DMS 273 treated with DMSO at 0.1 percent for 48 hours (cell line): ENCODE measurements at regions not wholly inside any gene's neighbourhood (a gene's known extent, or its start where the extent isn't known, plus 50 kb on each side); places are given as distances from the start of the nearest gene placed in this dataset.

Experiments used
- DNase-seq: peaks from one replicate; lab custom pipeline; 2025; lab: John Stamatoyannopoulos, UW

DNA sequence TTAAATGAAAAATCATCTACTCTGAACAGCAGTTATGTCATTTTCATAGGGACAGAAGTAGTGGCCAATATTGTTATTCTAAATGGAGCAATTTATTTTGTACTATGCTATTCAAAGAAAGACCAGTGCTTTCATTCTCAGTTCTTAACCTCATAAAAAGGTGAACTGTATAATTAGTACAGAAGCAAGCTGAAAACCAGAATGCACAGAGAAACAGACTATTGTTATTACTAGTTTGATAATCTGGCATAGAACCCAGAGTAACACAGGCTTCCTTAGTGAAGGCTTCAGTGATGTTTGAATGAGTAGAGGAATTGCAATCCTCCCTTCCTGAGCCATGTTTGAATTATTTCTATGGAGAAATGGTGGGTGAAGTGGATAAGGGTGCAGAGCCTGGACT, 131.6 kb upstream of the LRRC7 start:
- DNase-seq = no peak

DNA sequence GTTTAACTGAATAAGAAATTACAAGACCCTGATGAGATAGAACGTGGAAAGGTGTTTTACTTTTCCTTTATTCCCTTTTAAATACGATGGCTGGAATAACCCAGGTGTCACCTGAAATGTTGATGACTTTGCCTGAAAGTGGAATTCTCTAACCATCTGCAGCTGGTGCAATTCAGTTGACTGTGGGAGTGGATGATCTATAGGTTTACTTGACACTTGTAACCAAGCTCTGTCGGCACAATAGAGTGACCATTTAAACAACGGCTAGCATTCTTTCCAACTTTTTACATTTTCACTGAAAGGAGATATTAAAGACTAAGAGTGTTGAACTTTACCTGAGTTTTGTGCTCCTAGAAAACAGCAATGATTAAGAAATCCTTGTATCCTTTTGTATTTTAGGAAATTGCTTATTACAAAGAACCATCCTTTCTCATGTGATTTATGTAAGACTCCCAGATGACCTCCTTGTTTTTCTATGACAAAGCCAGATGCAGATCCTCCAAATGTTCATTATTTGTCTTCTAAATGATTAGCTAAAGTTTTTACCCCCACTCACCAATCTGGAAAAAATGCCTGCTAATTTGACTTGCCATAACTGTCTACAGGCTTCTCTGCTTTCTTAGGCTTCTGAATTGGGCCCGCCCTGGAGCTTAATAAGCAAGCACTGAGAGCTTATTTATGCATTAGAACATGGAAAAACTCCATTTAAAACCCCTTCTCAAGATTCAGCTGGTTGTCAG, 129.5 kb upstream of the LRRC7 start:
- DNase-seq = no peak

DNA sequence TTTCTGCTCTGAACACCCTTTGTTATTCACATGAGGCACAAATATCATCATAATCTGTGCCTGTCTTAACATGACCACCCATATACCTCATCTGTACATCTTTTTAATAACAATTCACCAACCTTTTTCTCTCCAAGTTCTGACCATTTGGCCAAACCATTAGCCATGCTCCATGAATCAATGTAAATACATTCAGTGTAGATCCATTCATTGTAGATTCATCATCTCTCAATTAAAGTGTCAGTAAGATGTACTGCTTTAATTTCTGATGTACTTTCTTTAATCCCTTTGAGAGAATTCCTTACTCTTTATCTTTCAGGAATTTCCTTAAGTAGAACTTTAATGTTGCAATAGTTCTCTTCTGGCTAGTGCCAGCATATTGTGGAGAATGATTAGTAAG, 126.2 kb upstream of the LRRC7 start:
- no peak for DNase-seq

DNA sequence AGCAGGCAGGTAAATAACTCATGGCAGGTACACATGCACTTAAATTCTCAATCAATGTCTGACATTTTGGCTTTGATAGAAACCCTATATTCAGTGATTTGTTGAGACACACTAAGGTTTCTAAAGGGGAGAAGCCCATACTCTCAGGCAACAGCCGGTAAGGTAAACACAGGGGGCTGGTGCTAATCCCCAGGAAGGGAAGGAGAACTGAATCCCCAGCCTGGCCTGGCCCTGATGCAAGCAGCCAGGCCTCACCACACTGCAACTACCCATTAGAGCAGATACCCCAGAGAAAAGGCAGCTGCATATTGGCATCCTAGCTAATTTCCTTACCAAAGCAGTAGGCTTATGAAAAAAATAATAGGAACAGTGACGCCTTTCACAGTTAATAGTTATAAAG, 116.5 kb upstream of the LRRC7 start:
- DNase-seq = no peak

DNA sequence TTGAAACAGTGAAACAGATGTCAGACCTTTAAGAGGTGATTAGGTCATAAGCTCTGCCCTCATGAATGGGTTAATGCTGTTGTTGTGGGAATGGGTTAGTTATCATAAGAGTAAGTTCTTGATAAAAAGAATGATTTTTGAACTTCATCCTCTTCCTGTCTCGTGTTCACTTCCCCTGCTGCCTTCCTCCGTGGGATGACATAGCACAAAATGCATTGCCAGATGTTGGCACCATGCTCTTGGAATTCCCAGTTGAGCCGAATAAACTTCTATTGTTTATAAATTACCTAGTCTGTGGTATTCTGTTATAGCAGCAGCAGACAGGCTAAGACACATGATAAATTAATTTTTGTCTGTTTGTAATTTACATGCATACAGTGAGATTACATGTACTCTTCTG, 112.0 kb upstream of the LRRC7 start:
- no peak for DNase-seq

DNA sequence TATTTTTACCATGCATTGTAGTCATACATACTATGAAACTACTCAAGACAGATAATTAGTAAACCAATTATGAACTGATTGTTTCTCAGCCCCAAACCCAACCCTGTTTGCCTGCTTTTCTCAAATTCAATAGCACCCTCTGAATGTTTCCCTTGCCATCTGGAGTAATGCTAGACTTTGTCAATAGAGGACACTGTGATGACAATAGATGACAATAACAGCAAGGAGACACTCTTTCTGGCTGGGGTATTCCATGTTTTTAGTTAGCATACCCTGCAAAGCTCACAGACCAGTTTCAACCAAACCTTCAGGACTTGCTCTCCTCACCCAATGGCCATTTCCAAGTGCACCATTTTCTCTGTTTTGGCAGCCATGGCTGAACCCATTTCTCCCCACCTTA, 108.5 kb upstream of the LRRC7 start:
- DNase-seq = no peak

DNA sequence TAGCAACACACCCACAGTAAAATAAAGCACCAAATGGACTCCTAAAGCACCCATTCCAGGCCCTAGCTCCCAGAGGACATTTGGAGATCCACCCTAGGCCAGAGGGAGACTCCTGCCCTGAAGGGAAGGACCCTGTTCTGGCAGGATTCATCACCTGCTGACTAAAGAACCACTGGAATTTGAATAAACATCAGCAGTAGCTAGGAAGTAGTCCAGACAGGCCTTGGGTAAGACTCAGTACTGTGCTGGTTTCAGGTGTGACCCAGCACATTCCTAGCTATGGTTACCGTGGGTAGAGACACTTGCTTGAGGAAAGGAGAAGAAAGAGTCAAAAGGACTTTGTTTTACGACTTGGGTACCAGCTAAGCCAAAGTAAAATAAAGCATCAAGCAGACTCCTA, 92.7 kb upstream of the LRRC7 start:
- DNase-seq = no peak

DNA sequence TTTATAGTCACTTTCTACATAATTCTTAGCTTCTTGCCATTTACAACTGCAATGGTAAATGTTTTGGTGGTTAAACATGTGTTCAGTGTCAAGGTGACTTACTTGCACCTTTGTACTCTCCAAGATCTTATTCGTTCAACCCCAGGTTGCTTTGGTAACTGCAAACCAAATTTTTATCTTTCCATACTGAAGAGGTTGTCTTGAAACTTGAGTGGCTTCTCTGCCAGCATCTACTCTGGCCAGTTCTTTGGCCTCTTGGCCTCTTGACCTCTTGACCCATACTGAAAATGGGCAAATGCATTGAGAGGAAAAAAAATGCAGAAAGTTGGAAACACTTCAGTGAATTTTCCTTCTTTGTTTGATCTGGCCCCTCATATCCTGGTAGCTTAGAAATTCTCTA, 88.0 kb upstream of the LRRC7 start:
- no peak for DNase-seq

DNA sequence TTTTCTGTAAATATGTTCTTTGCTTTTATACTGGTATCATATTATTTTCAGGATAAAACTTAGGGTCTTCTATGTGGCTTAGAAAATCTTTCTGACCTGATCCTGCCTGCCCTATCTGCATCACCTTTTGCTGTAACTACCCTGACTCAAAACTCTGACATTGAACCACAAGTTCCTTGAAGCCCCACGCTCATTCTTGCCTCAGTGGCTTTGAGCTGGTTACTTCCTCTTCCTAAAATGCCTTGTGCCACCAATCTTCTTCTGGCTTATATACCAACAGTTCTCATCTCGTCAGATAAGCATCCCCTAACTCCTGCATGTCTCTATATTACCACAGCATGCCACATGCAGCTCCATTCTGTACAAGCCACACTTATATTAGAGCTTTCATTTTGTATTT, 84.5 kb upstream of the LRRC7 start:
- DNase-seq = no peak

DNA sequence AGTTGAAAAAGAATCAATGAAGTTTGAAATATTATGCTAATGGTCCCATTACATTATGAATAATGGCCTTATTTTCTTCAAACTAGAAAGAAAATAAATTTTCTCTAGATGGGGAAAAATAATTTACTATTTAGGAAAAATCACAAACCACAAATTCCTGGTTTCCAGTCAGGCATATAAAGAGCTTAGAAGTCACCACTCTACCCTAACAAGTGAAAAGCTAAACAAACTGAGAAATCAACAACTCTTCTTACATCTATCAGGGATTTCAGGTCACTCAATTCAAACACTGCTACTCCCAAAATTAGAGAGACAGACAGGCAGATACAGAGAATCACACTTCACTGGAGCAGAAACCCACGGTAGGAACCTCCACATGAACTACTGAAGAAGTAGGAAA, 82.1 kb upstream of the LRRC7 start:
- DNase-seq = no peak

DNA sequence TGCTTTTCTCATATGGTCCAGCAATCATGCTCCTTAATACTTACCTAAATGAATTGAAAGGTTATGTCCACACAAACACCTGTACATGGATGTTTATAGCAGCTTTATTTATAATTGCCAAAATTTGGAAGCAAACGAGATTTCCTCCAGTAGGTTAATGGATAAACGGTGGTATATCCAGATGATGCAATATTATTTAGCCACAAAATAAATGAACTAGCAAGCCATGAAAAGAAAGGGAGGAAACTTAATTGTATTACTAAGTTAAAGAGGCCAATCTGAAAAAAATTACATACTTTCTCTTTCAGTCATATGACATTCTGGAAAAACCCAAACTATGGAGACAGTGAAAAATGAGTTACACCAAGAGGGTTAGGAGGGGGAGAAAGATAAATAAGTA, 76.3 kb upstream of the LRRC7 start:
- no peak for DNase-seq

DNA sequence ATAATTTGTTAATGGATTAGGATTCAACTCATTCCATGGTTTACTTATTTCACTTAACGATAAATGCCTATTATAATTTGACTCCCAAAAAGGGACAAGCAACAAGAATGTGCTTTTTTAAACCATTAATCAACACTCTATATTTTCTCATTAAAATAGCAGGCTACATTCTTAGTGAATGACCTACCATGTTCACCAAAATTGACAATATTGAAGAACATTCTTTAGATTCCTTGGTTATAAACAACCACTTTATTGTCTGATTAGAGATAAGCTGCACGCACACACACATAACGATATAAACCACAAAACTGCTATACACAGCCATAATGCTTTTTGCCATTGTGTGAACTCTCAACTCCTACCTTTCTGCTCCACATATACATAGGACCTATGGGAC, 75.4 kb upstream of the LRRC7 start:
- no peak for DNase-seq

DNA sequence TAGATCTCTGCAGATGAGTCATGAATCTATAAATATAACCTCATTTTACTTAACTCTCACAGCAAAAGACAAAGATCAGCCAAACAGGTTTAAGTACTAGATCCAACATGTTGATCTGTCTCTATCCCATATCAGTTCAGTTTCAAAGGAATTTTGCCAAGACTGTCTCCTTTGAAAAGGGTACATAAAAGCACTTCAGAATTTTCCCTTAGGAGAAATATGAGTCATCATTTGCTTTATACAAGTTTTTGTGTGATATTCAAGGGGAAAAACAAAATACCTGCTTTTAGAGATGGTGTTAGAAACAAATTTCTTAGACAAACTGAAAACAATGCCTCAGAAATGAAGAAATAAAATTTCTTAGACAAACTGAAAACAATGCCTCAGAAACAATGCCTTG, 73.5 kb upstream of the LRRC7 start:
- DNase-seq = no peak

DNA sequence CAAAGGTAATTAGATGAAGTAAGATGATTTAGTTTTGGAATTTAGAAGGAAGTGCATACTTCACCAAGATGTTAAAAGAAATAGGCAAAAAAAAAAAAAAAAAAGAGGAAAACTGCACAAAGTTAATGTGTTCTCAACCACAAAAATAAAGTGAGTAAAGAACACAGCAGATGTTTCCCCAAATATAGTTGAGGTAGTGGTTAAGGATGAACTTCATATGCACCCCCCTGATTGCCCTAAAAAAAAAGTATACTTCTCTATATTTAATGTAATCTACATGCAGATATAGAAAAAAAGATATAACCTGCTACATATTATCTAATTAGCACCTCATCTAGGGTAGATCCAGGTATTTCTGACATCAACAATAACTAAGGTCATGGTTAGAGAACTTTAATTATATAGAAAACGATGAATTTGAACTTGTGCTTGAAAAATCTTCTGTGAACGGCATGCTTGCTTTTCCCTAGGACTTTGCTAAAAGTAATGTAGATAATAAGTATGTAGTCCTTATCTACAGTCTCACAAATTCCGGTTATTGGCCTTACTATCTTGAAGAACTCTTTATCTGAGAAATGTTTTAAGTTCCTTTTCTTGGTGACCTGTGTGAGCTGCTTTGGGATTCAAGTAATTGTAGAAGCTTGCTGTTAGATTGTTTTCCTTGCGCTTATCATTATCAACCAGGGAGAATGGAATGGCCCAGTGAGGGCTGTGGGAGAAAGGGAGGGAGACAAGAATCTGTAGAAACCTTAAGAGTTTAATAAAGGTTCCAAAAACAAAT, 70.1 kb upstream of the LRRC7 start:
- no peak for DNase-seq

DNA sequence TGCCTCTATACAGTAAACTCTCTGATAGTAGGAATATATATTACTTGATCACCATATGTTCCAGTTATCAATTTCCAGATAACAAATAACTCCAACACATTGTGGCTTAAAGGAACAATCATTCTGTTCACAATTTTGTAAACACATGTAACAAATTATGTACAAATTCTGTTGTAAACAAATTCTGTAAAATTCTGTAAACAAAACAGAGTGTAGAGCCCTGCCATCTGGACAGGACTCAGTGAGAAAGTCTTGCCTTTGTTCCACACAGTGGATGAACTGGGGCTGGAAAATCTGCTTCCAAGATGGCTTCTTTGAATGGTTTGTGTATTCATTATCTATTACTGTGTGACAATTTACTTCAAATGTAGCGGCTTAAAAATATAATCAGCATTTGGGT, 69.0 kb upstream of the LRRC7 start:
- DNase-seq = no peak

DNA sequence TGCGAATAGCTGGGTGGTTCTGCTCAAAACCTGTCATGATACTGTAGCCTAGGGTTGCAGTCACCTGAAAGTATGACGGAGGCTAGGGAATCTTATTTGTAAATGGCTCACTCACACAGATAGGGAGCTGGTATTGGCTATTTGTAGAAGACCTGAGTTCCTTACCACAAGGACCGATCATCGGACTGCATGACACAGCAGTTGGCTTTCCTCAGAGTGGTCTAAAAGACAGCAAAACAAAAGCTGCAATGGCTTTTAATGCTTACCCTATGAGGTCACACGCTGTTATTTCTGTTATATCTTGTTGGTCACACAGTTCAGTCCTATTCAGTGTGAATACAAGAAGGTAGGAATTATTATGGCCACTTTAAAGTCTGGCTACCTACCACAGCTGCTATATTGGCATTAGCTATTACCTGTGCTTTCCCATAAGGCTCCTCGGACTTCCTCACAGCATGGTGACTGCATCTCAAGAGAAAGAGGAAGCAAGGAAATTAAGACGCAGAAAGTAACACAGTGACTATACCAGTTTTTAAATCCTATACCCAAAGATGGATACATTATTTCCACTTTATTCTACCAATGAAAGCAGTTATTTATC, 68.4 kb upstream of the LRRC7 start:
- DNase-seq = no peak

DNA sequence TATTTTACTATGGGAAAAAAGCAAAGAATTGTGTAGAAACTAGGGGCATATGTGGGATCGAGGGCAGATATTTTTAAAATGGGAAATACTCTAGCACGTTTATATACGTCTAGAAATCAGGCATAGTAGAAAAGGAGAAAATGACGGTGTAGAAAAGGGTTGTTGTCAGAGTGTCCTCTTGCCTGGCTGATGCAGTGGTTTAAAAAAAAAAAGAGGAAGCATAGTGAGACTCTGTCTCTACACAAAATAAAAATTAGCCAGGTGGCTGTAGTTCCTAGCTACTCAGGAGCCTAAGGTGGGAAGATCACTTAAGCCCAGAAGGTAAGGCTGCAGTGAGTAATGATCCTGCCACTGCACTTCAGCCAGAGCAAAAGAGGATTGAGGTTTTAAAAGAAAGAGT, 64.7 kb upstream of the LRRC7 start:
- DNase-seq = no peak

DNA sequence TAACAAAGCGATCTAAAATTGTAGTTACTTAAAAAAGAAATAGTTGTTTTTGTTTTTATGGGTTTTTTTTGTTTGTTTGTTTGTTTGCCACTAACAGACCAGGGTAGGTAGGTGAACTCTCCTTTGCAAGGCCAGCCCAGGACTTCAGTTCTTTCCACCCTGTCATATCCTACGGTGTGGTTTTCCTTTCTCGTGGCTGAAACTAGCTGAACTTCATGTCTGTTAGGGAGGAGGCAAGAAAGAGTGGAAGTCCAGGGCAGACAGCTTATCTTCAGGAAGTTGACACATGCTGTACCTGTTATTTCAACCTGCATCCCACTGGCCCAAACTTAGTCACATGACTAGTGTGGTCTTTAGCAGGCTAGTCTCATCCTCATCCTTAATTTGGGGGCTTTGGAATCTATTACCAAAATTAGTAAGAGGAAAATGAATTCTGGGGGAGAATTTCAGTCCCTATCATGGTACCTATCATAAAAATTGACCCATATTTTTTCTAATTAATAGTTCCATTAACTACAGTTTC, 62.9 kb upstream of the LRRC7 start:
- DNase-seq = no peak

DNA sequence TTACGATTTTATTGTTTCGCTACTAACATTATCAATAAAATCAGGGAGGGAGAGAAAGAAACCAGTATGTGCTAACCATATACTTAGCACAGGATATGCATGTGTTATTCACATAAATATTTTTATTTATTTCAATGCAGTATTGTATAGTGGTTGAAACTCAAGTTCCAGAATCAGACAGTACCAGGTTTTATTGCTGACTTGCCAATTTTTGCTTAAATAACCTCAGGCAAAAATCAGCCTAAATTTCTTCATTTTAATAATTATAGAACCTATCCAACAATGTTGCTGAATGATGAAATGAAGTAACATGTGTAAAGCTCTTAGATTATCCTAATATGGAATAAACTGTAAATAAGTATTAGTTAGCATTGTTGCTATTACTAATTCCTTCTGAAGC, 61.4 kb upstream of the LRRC7 start:
- DNase-seq = no peak

DNA sequence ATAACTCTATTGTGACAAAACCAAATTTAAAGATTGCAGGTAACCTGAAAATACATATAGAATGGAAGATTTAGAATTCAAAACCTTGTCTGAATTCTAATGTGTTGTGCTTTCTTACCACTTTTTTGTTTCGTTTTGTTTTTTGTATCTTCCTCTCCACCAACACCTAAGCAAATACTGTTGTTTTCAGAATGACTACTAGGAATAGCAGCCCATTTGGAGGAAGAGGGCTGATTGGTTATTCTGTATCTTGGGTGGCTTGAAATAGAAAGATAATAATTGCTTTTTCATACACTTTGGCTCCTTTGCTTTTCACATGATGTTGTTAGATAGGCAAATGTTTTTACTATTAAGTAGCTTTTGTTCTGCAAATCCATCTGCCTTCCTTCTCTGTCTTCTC, 61.0 kb upstream of the LRRC7 start:
- DNase-seq = no peak

DNA sequence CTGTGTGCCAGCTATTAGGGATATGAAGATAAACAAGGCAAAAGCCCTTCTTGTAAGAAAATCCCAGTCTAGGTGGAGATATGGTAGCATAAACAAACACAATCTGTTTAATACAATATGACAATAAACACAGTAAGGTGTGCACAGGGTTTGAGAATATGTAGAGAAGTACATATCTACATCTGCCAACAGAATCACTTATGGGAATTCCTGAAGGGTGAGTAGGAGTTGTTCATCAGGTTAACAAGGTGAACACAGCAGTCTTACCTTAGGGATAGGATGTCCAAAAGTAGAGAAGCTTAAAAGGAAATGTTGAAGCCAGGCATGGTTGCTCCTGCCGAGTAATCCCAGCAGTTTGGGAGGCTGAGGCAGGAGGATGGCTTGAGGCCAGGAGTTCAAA, 57.7 kb upstream of the LRRC7 start:
- no peak for DNase-seq

DNA sequence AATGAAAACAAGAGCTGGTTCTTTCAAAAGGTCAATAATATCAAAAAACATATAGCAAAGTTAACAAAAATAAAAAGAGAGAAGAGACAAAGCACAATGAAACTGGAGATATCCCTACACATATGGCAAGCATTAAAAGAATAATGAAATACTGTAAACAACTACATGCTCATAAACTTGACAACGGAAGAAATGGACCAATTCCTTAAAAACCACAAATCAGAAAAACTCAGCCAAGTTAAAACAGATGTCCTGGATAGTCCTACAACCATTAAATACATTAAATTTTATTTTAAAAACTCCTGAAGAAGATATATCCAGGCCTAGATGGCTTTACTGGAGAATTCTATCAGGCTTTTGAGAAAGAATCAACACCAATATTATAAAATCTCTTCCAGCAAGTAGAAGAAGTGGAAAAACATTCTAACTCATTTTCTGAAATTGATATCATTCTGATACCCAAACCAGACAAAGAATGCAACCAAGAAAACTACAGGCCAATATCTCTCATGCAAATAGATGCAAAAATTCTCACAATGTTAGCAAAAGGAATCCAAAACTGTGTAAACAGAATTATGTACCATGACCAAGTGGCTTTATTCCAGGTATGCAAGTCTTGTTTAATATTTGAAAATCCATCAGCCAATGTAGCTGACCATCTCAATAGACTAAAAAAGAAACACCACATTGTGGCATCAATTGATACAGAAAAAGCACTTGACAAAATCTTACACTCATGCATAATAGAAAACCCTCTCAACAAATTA, 56.1 kb upstream of the LRRC7 start:
- DNase-seq = no peak

DNA sequence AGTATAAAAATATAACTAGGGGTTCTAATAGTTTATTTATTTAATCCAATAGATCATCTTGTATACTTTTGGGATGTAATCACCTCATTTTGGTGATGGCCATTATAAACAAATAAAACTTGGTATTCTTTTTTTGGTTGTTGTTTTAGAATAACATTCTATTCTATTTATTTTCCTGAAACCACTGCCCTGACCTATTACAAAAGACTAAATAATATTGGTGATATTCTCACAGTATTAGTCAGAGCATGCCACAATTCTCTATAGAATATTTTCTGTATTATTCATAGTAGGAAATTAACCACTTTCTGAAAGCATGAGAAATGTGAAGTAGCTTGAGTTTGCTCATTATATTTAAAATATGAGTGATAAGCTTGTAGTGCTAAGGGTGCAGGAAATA, 54.1 kb upstream of the LRRC7 start:
- DNase-seq = no peak
